IPS-NIHi7 (cell line): ENCODE measurements at regions not wholly inside any gene's neighbourhood (a gene's known extent, or its start where the extent isn't known, plus 50 kb on each side); places are given as distances from the start of the nearest gene placed in this dataset.
A peak's percentile ranks its signal among the peaks of the same experiment; 100 is the strongest.

Experiments used
- DNase-seq: peaks from one replicate; pipeline ENCODE4 v3.0.0; 2012; ENCODE audit warnings: mixed read lengths; ENCODE audit errors: extremely low spot score

DNA sequence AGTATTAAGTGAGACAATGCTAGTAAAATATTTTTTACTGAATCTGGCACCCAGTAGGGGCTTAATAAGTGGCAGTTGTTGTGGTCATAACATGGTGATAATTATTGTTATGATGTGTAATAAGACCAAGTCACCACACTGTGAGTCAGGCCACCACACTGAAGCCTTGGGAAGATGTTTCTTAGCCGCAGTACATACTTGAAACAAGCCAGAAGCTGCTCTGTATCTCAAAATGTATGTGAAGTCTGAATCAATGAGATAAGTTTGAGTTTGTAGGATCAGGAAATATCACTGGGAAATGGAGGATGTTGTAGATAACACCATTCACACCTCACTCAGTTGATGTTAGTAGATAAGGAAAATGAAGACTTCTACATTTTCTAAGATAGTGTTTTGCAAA, 51.3 kb upstream of the PTPN3 start:
- no peak for DNase-seq

DNA sequence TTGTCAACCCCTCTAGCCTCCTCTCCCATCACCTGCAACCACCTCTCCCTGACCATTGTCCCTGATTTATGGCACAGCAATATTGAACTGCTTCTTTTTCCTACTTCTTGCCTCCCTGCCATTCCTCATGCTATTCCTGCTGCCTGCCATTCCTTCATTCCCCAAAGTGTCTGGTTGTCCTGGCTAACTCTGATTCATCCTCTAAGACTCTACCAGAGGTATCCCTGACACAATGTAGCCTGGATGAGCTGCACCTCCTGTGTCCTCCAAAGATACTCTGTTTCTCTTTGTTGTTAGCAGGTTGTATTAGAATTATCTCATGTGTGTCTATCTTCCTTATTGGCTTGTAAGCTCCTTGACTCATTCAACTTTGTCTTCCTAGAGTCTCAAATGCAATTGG, 53.5 kb upstream of the PTPN3 start:
- no peak for DNase-seq

DNA sequence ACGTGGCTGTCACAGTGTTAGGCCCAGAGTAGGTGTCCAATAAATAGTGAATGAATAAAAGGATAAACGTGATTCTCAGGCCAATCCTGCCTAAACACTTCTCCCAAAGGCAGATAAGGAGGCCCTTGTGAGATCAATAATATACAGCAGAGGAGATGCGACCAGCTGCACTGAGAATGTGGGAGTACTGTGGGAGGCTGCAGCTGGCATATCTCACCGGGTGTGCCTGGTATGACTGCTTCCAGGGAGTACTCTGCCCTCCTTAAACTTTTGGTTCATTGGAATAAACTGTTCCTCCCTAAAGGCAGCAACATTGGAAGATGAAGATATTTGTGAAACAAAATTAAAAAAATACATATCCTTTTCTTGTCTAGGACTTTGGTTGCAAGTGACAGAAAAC, 57.1 kb upstream of the PTPN3 start:
- DNase-seq = no peak

DNA sequence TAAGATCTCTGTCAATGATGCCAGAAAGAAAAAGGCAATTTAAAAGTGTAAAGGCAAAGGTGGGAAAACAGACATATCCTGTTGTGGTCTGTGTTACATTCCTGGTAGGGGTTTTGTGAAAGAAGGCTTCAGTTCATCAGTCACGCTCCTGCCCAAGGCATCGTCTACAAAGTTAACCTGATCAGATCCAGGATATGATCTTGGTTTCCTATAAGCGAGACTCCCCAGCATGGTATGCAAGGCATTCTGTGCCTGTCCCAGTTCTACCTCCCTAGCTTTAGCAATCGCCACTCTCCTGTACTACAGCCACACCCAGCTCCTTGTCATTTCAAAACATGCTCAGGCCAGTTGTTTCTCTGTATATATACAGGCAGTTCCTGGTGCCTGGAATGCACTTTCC, 58.0 kb upstream of the PTPN3 start:
- DNase-seq = peak; percentile 20

DNA sequence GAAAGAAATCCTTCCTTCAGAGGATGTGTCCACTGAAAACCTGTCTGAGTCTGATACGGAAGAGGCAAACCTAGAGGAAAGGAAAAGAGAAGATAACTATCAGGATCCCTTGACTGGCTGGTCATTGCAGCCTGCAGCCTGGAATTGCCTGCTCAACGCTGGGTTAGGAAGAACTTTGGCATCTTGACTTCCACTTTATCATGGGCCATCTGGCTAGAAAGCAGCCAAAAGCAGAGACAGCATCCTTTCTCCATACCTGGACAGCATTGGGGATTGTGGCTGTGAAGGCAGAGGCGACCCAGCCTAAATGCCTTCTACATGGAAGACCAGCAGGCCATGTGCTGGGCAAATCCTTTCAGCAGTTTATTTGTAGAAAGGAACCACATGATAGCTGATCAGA, 58.7 kb upstream of the PTPN3 start:
- no peak for DNase-seq

DNA sequence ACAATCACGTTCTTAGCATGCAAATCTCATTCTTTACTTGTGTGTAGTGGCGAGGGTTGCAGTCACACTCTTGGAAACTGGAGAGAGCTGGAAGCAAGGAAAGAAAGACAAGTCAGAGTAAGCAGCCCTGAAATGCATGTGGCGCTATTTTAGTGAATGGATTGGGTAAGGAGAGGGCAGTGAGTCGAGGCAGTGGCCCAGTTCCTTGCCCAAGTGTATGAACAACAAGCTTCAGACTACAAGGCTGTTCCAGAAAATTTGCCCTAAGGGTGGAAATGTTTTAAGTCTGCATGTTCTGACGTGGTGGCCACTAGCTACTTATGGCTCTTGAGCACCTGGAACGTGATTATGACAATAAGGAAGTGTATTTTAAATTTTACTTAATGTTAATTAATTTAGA, 59.4 kb upstream of the PTPN3 start:
- no peak for DNase-seq

DNA sequence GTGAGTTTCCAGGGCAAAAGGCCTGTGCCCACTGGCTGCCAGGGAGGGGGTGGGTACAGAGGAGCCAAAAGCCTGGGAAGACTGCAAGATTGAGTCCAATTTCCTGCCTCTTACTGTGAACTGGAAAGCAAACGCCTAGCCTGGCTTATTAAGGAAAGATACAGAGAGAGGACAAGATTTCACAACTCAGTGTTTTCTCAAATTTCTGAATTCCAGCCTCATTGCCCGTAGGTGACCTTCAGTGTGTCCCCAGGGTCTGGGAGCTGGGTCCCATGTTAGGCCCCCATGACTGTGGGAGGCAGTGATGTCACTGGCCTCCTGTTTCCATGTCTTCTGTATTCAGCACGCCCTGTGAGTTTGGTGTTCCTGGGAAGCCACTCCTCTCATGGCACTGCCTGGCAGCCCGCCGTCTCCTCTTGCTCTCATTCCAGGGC, 60.6 kb upstream of the PTPN3 start:
- no peak for DNase-seq

DNA sequence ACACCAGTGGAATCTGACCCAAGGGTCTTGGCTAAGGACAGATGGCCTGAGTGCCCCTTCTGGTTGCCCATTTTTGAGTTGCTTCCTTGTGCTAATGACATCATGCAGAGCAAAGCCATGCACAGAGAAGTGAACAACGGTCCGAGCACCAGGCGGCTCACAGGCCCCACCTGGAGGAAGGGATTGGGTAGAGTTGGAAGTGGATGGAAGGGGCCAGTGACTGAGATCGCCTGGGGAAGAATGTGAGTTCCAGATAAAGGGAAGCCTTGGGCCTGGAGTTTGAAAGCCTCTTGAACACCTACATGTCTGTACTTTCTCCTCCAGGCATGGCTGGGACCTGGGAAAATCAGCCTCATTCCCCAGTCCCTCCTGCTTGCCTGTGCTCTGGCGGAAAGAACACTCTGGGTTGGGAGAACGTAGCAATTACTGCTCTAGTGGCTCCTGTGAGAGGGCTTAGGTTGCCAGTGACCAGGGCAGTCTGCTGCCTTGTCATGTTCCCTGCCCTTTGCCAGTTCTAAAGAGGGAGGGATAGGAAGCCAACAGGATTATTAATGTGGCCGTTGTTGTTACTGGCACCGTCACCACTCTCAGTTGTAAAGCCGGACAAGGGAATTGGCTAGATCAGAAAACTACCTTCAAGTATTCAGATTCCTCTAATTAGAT, 62.5 kb upstream of the PTPN3 start:
- peak; percentile 76 for DNase-seq

DNA sequence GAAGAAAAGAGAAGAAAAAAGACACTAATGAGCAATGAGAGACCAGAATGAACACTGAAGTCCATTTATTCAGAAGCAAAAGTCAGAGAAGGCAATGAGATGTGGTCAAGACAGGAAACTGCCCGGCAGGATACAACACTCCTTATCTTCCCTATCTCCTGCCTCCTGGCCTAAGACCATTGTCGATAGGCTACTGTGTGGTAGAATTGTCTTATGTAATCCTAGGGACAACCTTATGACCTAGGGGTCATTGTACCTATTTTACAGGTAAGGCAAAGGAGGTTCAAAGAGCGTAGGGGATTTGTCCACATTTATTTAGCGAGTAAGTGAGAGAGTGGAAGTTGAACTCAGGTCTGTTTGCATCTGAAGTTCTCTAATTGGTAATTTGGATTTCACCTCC, 63.0 kb upstream of the PTPN3 start:
- no peak for DNase-seq

DNA sequence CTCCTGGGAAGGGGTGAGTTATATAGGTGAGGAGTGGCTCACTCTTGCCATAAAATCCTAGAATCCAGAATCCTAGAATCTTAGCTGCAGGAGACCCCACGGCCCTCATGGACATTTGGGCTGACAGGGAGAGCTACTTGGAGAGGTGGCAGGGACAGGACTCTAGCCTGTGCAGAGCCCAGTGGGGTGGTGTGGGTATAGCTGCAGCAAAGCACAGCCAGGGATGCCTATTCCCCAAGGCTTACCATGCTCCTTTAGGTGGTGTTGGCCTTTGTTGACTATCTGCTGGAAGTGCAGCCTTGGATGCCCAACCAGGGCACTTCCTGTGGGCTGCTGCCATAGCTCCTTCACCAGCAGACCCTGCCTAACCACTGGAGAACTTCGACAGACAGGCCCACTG, 70.0 kb upstream of the PTPN3 start:
- no peak for DNase-seq

DNA sequence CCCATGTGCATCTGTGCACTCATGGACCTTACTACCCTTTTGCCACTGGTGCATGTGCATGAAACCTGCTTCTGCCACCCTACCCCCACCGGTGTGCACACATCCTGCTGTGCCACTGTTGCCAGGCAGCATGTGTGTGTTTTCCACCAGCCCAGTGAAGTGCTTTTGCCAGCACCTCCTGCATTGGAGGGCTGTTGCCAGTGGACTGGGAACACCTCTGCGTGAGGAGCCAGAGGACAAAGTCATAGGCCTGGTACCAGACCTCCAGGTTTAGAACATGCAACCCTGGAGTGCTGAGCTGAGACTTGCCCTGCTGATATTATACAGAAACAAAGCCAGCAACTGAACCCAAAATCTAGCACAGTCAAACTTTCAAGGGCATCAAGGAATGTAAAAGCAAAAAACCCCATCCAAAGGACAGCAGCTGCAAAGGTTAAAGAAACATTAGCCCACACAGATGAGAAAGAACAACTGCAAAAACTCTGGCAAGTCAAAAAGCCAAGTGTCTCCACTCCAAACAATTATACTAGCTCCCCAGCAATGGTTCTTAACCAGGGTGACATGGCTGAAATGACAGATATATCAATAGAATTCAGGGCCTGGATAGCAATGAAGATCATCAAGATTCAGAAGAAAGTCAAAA, 70.6 kb upstream of the PTPN3 start:
- DNase-seq = no peak

DNA sequence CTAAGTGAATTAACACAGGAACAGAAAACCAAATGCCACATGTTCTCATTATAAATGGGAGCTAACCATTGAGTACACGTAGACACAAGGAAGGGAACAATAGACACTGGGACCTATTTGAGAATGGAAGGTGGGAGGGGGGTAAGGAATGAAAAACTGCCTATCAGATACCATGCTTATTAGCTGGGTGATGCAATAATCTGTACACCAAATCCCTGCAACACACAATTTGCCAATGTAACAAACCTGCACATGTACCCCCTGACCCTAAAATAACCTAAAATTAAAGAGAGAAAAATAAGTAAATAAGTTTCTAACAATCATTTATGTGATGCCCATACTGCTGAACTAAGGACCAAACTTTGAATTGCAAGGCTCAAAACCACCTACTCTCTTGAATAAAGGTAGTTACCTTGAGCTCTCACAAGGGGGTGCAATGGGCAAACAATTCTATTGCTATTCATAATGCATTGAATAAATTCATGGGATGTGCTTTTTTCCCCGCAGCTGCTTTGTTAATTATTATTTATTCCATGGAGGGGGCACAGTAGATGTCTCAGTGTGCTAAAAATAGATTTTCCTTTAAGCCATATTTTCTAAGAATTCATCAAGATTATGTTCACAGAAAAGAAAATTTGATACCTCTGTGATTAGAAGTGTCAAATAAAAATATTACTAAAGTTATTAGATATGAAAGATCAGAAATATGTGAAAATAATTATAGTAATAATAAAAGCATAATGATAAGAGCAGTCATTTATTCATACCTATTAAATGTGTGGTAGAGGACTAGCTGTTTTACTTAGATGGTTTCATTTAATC, 76.2 kb upstream of the PTPN3 start:
- peak; percentile 56 for DNase-seq

DNA sequence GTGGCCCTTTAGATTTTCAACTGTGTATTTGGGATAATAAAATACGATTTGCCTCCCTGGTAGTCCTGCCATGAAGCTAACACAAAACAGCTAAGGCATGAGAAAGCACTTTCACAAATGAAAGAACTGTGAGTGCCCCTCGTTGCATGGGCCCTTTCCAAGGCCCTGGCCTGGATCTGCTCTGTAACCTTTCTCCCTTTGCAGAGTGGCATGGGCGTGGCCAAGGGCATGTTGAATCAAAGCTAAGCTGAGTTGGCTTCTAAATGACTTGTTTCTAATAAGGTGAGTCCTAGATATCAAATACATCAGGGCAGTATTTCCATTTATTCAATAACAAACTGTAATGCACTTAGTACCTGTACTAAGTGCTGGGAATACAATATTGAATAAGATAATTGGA, 78.7 kb upstream of the PTPN3 start:
- DNase-seq = no peak

DNA sequence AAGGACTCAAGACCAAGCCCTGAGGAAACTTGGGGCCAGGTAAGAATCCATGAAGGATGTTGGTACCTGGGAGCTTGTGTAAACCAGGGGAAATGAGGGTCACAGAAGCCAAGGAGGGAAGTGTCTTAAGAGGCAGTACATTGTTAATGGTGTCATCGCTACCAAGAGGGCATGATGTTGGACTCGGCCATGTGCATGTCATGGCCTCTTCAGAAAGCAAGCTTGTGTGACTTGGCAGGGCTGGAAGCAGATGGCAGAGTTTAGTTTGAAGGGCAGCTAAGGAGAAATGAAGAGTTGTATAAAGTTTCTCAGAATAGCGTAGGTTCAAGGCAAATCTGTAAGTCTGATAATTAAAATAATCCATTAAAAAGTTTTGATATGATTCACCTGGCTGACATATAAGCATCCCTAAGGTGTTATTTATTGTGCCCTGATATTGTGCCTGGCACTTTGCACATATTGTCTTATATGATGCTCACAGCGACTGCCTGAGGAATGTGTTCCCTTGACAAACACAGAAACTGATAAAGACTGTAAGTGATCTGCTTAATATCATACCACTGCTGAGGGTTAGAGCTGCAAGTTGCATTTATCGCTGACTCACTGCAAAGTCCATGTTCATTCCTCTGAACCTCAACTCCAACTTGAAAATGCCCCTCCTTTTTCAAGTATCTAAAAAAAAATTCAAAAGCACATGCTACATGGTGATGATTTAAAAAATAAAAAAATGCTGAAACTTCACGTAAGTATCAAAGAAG, 81.3 kb upstream of the PTPN3 start:
- DNase-seq = no peak

DNA sequence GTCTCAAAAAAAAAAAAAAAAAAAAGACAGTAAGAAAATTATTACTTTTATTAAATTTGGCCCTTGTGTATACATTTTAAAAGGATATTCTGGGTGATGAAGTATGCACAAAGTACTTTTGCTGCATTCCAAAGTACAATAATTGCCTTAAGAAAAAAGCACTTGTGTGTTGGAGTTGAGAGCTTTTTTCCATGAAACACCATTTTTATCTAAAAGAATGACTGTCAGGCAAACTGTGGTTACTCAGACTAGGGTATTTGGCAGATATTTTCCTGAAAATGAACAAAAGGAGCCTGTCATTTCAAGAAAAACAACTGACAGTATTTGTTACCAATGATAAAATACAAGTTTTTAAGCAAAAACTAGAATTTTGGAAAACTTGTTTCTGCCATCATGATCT, 84.3 kb upstream of the PTPN3 start:
- DNase-seq = no peak

DNA sequence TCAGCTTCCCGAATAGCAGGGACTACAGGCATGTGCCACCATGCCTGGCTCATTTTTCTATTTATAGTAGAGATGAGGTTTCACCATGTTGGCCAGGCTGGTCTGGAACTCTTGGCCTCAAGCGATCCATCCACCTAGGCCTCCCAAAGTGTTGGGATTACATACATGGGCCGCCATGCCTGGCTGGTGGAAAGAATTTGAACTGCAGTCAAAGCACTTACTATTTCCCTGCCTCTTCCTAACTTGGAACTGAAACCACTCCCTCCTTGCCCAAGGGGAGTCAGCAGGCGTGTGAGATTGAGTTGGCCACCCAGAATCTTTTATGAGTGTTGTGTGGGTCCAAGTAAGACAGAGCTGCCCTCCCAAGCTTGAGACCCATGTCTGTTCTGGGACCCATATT, 86.1 kb upstream of the PTPN3 start:
- DNase-seq = no peak

DNA sequence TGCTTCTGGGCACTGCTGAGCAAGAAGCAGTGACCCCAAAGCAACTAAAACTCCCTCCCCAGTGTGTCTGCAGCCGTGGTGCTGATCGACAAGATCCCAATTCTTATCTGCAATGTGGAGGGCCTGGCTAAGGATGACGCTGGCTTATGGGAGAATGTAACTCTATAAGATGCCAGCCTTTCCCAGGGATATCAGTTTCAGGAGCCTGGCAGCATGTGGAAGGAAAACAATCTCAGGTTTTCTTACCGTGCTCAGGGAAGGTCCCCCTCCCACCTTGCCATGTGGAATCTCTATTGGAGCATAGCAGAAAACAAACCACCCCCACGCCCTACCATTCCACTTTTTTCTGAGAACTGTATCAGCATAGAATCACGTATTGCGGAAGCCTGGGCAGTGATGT, 87.7 kb upstream of the PTPN3 start:
- no peak for DNase-seq

DNA sequence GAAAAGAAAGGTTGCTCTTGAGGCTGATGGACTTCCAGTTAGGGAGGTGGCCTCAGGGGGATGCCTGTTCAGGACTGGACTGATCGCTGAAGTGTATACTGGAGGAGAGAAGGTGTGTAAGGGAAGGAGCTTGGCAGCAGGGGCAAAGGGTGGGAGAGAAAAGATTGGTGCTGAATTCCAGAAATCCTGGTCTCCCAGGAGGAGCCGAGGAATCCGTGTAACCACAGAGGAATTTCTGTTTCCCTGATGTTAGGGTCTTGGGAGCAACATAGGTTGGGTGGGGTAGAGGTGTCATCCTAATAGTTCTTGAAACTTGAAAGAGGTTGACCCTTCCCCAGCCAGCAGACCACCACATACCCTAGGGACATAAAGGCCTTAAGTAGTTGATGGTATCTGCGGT, 88.9 kb upstream of the PTPN3 start:
- no peak for DNase-seq

DNA sequence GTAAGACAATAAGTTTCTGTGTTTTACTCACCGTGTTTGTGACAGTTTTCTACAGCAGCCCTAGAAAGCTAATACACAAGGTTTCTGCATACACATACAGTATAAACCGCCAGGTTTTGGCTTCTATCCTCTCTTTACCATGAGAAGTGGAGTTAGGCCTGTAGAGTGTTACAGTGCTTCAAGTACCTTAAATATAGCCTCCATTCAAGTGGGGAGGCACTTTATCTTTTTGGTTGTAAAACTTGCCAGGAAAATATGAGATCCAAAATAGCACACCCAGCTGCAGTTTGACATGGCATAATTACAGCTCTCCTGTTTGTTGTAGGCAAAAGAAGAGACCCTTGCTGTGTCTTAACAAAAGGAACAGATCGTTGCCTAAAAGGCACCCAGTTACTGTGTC, 90.3 kb upstream of the PTPN3 start:
- no peak for DNase-seq

DNA sequence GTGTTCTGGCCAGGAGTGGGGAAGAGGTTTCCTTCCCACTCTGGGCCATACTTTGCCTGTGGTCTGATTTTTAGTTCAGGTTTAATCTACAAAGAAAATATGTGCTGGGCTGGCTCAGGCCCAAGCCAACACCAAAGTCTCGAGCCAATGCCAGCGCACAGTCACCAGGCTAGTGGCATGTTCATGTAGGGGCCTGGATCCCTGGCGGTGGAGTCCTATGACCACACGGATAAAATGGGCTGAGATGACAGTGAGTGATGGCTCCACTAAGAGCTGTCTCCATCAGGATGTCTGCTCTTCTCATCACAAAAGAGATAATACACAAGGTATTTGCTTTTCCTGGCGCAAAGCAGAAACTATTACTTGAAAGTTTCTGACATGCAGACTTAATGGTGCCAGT, 92.9 kb upstream of the PTPN3 start:
- DNase-seq = no peak

DNA sequence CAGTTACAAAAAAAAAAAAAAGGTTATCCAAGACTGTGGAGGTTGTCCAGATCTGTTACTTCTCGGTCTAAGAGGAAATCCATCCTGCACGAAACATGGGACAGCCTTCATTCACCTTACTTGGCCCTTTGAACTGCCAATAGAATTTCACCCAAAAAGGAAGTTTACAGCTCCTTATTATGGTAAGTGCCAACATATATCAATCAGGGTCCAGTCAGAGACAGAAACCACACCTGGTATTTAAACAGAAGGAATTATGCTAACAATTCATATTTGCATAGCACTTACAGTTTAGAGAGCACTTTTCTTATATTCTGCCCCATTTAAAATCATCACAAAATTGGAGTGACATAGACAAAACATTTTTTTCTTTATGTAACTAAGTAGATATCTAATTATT, 93.6 kb upstream of the PTPN3 start:
- no peak for DNase-seq

DNA sequence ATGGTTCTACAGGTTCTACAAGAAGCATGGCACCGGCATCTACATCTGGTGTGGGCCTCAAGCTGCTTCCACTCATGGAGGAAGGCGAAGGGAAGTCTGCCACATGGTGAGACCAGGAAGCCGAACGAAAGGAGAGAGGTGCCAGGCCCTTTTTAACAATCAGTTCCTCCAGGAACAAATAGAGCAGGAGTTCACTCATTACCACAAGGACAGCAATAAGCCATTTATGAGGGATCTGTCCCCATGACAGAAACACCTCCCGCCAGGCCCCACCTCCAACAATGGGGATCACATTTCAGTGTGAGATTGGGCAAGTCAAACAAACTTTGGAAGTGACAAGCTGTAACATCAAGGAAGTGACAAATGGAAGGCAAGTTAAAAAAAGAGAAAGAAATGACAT, 95.5 kb upstream of the PTPN3 start:
- no peak for DNase-seq
